Fibroblast of upper back skin (primary cell): ENCODE measurements at regions not wholly inside any gene's neighbourhood (a gene's known extent, or its start where the extent isn't known, plus 50 kb on each side); places are given as distances from the start of the nearest gene placed in this dataset.

ENCODE experiments used
- DNase-seq: peaks from one replicate; pipeline ENCODE4 v3.0.0-alpha.2; 2013

DNA sequence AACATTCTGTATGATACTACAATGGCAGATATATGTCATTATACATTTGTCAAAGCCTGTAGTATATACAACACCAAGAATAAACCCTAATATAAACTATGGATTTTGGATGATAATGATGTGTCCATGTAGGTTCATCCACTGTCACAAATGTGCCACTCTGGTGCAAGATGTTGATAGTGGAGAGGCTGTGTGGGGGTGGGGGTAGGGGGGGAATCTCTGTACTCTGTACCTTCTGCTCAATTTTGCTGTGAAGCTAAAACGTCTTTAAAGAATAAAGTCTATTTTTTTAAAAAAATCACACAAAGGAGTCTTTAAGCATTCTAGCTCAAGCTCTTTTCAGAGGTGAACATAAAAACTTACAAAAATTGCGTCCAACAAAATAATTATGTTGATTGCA lies 88.2 kb upstream of the ABI3BP start:
- DNase-seq, result no peak

DNA sequence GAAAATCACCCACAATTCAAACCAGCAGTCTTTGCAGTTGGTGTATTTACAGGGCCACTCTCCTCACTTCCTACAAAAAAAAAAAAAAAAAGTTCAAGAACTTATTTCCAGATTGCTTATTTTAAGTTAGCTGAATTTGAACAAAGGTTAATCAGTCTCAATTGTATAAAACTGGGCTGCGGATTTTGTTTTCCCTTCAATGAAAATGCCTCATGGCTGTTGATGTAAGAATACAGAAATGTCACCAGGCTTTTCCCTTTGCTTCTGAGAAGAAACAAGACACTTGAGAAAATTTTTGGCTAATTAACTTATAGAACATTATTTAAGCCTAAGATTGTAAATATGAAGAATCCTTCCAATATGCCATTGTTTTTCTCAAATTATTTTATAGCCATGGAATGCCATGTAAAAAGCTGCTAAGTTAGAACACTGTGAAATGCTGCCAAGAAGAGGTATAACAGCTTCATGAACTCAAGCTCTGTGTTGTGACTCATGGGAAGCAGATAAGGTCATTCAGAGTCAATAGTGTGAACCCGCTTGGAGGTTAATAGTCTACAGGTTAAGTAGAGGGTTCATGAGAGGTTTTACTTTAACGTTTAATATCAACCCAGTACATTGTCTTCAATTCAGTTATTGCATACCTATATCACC lies 84.3 kb upstream of the ABI3BP start:
- DNase-seq, result peak; percentile 44

DNA sequence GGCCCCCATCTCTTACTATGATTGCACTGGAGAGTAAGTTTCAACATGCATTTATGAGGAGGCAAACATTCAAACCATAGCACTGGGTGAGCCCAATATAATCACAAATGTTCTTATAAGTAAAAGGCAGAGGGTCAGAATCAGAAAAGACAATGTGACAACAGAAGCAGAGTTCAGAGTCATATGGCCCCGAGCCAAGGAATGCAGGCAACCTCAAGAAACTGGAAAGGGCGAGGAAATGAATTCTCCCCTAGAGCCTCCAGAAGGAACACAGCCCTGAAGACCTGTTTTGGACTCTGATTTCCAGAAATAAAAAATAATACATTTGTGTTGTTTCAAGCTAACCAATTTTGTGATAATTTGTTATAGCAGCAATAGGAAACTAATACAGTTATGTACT lies 81.3 kb upstream of the ABI3BP start:
- DNase-seq, result no peak

DNA sequence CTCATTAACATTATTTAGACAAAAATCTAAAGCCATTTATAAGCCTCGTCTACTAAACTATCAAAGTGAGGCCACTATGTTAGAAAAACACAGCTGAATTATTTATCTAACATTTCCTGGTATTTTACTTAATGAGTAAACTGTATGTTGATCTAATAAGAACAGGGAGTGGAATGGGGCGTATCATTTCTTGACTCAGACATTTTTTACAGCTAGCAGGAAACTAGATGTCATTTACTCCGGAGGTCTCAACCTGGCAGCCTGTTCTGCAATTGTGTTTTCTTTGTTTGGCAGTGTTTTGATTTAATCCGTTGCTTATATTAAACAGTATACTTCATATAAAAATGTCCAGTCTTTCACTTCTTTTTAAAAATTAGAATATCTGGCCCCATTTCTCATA lies 79.1 kb upstream of the ABI3BP start:
- no peak for DNase-seq

DNA sequence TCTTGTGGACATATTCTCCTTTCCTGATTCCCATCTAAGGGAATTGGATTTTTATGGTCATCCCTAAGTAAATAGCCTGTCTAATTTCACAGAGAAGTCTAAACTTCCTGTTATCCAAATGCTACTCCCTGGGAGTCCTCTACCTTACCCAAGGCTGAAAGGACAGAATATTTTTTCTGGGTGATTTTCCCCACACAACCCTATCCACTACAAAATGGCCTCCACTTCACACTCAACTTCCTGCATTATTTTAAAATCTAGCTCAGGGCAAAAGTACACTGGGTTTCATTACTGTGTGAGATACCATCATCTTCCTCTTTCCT lies 77.5 kb upstream of the ABI3BP start:
- DNase-seq, result no peak

DNA sequence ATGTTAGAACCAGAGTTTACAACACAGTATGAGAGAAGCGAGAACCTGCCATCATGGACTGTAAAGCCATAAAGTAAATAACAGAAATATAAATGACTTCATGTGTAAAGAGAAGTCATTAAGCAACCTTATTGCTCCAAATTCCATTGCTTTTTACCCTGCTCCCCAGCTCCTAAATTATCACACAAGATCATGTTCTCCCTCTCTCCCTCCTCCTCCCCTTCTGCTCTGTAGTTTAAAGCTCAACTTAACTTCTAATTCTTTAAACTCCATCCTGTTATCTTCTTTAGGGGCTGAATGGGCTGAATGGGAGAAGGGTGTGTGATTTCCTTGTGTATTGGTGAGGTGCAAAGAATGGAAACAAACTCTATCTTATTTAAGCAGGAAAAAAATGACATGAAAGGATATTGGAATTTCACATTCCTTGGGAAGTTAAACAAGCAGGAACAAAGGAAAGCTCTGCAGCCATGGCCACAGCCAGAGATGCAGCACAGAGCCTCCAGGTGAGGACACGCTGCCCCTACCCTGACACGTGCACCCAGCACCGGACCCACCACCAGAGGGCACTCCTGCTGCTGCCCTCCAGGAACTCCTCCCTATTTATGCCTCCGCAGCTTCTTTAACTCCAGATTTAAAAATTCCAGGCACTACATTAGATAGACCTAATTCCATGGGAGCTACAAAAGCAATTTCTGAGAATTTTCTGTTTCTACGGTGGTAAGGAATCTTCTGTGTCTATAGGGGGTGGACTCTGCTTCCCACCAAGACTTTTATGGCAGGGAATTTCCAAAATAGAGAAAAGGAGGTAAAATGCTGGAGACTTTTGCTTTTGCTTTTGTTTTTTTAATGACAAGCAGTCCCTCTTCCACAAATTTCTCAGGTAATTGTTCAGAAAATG lies 76.9 kb upstream of the ABI3BP start:
- no peak for DNase-seq

DNA sequence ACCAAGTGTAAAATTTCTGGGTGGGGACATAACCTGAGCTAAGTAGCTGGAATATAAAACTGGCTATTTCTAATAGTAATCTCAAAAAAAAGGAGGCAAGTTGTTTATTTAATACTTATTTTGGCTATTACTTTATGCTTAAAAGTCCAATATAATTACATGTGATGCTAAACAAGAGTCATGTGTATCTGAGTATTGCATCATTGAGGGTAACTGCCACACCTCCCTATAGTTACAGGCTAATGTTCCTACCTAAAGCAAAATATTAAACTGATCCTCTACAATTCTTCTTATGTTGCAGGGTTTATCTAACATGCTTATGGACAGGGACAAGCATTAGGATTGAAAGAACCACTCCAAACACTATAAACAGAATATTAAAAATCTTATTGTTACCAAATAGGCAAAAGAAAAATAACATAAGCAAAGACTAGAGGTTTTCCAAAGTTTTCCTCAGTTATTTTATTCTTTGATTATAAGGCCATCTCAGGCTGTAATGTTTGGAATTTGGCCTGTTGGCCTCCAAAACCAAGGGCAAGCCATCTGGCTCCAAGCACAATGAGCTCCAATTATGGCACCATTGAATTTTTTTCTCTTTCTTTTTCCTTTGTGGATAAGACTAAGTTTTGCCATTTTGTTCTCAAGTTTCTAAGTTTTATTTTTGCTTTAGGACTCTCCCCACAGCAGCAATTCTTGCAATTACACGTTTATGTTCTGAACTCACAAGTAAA lies 75.8 kb upstream of the ABI3BP start:
- no peak for DNase-seq

DNA sequence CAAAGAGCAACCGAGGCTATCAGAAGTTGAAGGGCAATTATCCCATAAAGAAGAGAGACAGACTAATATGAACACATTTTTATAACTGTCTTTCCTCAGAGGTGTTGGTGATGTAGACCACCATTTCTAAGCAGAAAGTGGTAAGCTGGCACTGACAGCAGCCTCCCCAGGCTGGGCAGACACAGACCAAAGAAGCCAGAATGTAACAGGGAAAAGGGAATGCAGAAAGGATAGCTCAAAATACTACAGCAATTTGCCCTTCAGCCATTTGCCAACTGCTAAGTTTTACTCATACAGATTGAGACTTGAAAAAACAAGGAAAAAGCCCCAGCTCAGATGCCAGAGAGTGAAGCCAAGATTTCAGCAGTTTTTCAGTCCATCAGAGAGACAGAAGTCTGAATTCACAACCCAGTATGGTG lies 73.5 kb upstream of the ABI3BP start:
- DNase-seq, result peak; percentile 43

DNA sequence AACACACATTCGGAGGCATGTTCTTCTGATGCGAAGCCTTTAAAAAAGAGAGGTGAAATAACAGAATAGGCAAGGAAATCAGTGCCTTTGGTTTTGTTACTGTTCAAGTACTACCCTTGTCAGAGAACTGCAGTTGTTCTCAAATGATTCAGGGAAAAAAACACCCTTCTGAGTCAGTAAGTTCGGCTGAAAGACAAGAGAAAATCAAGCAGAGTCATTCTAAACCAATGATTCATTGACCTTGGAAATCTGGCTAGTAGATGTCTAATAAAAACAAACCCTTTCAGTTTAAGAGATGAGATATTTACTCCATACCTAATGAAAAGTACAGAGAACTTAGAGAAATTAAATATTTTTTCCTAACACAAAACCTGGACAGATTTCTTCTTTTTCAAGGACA lies 72.7 kb upstream of the ABI3BP start:
- DNase-seq, result peak; percentile 91

DNA sequence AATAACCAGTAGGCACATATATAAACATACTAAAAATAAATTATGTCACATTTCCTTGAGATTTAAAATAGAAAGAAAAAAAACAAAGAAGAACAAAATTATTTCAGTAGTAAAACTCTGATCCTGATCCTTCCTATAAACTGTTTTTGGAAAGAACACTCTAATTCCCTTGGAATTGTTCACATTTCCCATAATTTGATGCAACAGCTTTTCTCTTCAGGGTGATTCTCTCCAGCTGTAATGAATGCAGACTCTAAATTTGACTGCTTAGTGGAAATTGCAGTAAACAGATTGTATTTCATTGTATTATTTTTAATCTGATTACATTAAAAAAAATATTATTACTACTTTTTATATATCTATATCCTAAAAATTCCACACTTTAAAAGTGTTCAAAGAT lies 70.2 kb upstream of the ABI3BP start:
- DNase-seq, result no peak

DNA sequence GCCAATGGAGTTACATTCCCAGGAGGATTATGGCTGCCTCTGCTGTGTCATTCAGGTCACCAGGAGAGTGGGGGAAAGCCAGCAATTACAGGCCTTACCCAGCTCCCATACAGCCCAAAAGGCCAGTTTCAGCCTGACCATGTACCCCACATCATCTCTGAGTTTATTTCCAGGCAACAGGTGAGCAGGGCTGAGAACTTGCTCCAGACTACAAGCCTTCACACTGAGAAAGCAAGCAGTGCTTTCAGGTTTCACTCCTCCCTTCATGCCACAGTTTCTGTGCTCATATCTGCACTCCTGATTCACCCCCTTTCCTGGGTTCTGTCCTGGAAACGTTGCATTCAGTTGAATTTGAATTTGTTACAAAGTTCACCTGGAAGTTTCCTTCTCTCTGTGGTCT lies 68.1 kb upstream of the ABI3BP start:
- DNase-seq, result no peak

DNA sequence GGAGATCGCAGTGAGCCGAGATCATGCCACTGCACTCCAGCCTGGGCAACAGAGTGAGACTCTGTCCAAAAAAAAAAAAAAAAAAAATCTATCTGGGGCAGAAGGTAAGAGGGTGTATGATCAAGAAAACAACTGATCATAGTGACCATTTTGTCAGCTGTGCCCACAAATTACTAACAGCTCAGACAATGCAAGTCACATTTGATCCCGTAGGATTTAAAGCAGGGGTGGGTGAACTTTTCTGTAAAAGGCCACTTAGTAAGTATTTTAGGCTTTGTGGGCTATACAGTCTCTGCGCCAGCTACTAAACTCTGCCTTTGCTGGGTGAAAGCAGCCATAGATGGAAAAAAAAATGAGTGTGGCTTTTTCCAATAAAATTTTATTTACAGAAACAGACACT lies 57.6 kb upstream of the ABI3BP start:
- no peak for DNase-seq

DNA sequence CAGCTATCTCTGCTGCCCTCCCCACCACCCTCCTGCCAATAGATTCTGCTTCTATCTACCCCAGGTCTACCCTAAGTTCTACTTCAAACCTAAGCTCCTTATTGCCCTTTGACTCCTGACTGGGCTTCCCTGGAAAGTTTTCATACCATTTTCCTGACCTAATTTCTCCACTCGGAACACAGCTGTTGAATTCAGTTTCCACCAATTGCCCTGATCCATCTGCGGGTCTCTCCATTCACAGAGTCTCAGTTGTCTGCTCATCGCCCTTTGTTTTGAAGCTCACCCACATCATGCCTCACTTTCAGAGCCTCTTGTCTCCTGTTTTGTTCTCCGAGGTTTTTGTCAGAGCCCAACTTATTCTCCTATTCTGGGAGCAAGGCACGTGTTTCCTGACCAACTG lies 56.8 kb upstream of the ABI3BP start:
- DNase-seq, result no peak

DNA sequence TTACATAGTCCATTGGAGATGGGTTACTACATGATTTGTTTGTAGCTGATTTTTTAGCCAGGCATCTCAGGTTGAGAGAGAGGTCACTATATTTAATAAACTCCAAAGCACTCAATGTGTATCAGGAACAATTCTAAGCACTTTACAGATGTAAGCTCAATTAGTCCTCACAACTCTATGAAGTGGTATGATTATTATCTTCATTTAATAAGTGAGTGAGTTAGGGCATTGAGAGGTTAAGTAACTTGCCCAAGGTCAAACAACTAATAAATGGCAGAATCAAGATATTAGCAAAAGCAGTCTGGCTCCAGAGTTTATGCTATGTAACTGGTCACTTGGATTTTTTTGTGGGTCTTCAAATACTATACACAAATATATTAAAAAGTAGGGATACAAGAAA lies 56.3 kb upstream of the ABI3BP start:
- no peak for DNase-seq

DNA sequence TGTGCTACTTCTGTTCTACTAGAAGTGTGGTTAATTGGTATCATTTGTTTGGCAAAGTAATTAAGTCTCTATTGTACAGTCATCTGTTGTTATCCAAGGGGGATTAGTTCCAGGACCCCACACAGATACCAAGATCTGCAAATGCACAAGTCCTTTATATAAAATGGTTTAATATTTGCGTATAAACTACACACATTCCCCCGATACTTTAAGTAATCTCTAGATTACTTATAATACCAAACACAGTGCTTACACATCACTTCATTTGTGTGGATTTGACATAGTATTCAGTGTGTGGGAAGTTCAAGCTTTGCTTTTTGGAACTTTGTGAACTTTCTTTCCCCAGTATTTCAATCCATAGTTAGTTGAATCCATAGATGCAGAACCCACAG lies 50.5 kb upstream of the ABI3BP start:
- DNase-seq, result no peak

DNA sequence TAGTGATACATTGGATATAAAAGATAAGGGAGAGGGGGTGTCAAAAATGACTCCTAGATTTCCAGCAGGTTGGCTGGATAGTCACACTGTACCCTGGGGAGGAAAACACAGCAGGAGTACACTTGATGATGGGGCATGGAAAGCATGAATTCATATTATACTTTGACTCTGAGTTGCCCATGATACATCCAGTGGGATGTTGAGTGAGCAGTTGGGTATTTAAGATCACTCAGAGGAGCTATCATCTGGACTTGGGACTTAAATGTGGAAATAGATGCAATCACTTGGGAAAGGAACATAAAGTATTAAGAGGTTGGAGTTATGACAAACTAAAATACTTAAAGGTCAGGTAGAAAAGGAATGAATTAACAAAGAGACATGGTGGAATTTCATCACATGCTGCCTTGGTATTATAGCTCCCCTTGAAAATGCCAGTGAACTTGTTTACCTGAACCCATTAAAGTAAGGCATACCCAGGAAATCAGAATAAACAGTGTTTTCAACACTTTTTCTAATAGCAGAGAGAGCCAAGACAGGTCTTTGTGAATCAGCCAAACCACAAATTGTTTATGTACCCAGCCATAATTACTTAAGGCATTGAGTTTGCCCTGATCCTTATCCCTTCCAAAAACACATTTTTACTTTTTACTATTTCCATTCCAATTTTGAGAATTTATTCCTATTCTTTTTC lies 49.9 kb upstream of the ABI3BP start:
- DNase-seq, result peak; percentile 45
